Heart left ventricle (tissue), 13 donors: ENCODE measurements at regions not wholly inside any gene's neighbourhood (a gene's known extent, or its start where the extent isn't known, plus 50 kb on each side); places are given as distances from the start of the nearest gene placed in this dataset.

ENCODE experiments used
- CTCF ChIP-seq, 12 donors: fragments of 200-600 bp; sonication (generic) in 4 of 12; IDR thresholded peaks; one replicate each; pipeline versions ENCODE4 v1.5.0 to v1.8.0; 2018 to 2022; ENCODE audit warnings: antibody characterized with exemption in 12 of 12, mild to moderate bottlenecking in 5 of 12
- POLR2A ChIP-seq, 2 donors: fragments of 450-650 bp; IDR thresholded peaks; one replicate each; pipeline ENCODE4 v1.6.1; 2017; ENCODE audit warnings: antibody characterized with exemption in 2 of 2, mild to moderate bottlenecking in 2 of 2, moderate library complexity in 2 of 2
- donor health status: ischemic (EF 13 %, LVEDD 7.1; RV severe dilation, severe dysfunction).
- donor health status: DM: no; HTN: yes; CAD: no.
- donor health status: DM: no; HTN: no; CAD: no.
- donor health status: ischemic (EF 25% LVEDD 6.9; RV normal size, moderate dysfunction).
- donor health status: ischemic (EF 25% LVEDD 5.7; RV mildly dilated, moderate dysfunction).
- donor health status: ischemic (EF 35%, LVEDD 5.7; RV mildly dilated, moderate dysfunction).
- donor health status: nonischemic (EF 11% LVEDD 7.7; RV severe dilation, severe dysfunction).
- donor health status: DM: yes; HTN: yes; CAD: no.
- donor health status: PGD.
- donor health status: ischemic (EF 29% LVEDD 5.4; RV normal size, mild dysfunction).
- donor health status: nonischemic (EF 23%, LVEDD 6.1; RV moderate dilation, normal function).

- TF ChIP-seq POLR2A (IDR thresholded peaks at IDR 0.05) (no peak), CTCF (IDR thresholded peaks at IDR 0.05) (no peak)
Measured at GRCh38 chr12:97751704-97752103, 289.1 kb downstream of the RMST start.
